Loucy (cell line): ENCODE measurements at regions not wholly inside any gene's neighbourhood (a gene's known extent, or its start where the extent isn't known, plus 50 kb on each side); places are given as distances from the start of the nearest gene placed in this dataset.

Experiments used
- CTCF ChIP-seq: fragments of 200-600 bp; sonication (generic); conservative IDR thresholded peaks from 2 replicates; pipeline ENCODE4 v1.5.1; 2014; ENCODE audit warnings: mild to moderate bottlenecking, antibody characterized with exemption, low read length
- EZH2phosphoT487 ChIP-seq: fragments of 200-600 bp; IDR thresholded peaks from 2 replicates; pipeline ENCODE4 v1.6.1; 2018; ENCODE audit warnings: antibody characterized with exemption, mild to moderate bottlenecking, moderate library complexity, borderline replicate concordance

- TF ChIP-seq CTCF (no peak), EZH2phosphoT487 (no peak)
These were observed 105.9 kb upstream of the MLN start for GRCh38 chr6:33909737-33910136.
